ENCODE measurements at regions not wholly inside any gene's neighbourhood (a gene's known extent, or its start where the extent isn't known, plus 50 kb on each side); places are given as distances from the start of the nearest gene placed in this dataset.

DNA sequence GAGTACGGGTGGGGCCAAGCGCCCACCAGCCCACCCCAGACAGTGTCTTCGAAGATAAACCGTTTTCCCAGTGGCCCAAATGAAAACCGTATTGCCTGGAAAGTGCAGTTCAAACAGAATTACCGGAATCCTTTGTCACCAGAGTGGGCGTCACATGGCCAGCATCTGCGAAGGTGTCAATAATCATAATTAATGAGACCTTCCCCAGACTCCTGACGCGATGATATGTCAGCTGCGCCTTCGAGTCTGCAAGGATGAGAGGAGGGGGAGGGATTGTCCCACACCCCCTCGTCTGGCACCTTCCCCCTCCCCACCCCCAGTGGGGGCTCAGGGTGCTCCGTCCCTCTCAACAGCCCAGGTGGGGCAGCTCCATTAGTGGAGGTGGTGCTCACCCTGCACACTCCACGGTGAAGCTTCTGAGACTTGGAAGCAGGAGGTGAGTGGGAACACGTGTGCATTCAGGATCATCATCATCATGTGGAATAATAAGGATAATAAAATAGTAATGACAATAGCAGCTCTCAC lies 215.1 kb downstream of the PTPRU start:
- no peak for DNase-seq (ENCODE audit: low read depth in 2 of 2, low spot score in 1 of 2)

DNA sequence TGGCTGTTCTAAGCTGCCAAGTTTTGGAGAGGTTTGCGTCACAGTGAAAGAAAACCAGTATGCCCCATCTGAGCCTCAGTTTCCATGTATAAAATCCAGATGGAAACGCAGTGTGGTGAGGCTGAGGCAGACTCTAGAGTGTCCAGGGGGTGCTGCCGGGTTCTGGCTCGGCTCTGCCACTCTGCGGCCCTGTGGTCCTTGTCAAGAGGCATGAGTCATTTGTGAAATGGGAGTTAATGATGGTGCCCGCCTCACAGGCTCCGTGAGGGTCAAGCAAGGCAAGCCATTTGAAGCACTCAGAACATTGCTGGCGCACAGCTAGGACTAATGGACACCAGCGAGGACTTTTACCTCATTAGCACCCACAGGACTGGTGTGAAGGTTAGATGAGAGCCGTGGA lies 214.3 kb downstream of the PTPRU start:
- DNase-seq (ENCODE audit: low read depth in 2 of 2, low spot score in 1 of 2): no peak

DNA sequence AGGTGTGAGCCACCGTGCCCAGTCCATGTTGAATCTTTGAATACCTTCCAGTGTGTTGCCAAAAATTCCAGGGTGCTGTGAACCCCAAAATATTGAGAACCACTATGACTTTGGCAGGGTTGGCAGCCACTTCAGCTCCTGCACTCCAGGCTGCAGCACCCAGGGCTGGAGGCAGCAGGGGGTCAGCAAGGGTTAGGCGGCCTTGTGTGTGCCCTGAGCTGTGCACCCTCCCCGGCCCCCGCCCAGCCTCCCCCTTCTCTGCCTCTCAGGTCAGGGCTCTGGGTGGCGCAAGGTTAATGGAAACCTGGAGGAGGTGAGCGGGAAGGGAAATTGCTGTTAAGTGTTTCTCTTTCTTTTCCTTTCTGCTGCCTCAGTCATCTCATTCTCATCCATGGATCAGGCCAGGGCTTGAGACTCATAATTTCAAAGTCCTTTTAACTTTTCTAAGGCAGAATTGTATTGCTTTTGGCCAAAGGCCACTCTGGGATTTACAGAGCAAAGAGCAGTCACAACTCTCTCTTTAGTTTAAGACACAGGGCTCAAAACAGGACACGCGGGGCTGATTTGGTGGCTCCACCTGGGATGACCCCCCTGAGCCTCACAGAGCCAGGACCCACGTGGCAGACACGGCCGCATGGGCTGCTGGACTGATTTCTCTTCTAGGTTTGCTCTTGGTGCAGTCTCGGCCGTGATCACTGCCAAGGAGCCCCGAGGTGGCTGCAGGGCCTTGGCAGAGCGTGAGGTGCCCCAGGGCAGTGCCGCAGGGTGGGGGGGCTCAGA lies 212.3 kb downstream of the PTPRU start:
- no peak for DNase-seq (ENCODE audit: low read depth in 2 of 2, low spot score in 1 of 2)

DNA sequence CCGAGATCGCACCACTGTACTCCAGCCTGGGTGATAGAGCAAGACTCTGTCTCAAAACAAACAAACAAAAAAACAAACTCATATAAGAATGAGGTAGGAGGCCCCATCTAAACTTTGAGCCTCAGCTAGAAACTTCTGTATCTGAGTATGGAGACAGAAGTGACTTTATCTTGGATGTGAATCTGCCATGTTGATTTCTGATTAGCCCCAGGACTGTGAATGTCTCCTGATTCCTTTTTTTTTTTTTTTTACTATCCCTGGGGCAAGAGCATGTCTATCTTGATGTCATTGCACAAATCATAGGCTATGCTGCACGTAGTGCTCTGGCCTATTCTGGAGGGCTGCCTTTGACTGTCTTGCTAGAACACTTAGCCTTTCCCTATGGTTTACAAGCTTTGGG lies 211.0 kb downstream of the PTPRU start:
- DNase-seq (ENCODE audit: low read depth in 2 of 2, low spot score in 1 of 2): no peak

DNA sequence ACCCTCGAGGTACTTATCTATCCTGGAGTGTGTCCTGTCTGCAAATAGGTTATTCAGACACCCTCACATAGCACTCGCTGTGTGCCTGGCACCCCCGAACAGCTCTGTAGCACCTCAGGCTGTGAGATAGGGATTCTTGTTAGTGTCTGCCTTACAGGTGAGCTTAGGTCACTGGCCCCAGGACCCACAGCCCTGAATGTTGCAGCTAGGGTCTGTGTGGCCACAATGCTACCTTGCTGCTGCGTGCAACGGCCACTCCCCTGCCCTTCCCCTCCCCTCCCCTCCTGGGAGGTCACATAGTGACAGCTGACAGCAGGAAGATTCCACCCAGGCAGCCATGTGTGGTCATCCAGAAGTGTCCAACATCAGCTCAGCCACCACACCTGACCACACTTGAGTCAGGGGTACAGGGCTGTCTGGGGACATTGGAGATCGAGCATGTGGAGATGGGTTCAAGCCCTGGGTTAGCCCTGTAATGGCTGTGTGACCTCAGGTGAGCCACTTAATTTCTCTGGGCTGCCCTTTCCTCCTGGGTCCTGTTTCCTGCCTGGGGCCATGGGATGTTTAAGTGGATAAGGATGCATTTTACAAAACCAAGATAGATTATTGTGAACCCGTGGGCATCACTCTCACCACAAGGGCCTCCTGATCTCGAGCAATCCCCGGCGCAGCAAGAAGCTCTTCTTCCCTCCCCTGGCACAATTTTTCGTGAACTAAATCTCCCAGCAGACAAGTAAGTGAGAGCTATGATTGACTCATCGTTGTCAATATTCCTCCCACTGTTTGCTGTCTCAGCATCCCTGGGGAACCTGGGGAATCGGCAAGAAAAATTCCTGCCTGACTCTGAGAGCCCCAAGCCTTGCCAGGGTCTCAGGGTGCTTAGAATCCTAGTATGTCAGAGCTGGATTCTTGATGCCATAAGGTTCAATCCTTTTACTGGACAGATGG lies 208.7 kb downstream of the PTPRU start:
- DNase-seq (ENCODE audit: low read depth in 2 of 2, low spot score in 1 of 2): no peak

DNA sequence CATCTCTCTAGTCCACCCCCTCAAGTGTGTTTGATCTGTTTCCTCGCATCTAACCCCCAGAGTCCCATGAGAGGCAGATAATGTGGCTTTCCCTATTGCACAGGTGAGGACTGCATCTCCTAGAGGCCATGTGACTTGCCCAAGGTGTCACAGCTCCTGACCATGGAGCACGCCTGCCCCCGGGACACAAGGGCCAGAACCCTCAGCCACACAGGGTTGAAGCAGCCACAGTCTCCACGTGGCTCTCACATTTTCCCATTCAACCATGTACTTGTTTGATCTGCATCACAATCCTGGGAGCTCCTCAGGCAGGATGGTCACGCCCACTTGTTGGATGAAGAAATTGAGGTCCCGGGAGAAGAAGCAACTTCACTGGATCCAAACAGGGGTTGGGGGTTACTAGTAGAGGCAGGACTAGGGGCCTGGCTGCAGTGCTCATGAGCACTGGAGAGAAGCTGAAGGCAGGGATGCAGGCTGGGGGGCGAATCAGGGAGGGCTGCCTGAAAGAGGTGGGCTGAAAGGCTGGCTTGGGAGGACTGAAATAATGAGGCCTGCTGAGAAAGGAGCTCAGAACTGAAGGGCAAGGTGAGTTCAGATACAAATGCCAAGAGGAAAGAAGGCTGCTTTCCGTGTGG lies 207.9 kb downstream of the PTPRU start:
- DNase-seq (ENCODE audit: low read depth in 2 of 2, low spot score in 1 of 2): no peak

DNA sequence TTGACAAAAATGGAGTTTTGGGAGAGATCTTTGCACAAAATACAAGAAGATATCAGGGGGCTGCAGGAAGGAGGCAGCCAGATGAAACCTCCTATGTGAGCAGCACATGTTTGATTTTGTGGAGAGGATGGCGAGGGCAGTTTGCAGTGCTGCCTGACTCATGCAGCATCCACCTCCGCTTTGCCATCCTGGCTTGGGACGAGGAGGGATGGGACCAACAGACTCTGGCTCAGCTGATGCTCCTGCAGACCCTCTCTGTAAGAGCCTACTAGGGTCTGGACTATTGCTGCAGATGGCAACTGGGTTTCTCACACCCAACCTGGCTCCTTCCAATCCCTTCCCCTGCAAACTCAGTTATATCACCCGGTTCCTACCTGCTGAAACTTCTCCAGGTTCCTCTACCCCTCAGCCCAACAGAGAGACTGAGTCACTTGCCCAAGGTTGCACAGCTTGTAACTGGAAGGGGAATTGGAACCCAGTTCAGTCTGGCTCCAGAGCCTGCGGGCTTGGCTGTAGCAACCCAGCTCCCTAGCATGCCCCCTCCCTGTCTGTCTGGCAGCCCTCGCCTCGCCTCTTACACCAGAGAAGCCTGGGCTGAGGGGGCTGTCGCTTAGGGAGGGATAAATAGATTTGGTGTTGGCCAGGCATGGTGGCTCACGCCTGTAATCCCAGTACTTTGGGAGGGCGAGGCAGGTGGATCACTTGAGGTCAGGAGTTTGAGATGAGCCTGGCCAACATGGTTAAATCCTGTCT lies 205.8 kb downstream of the PTPRU start:
- no peak for DNase-seq (ENCODE audit: low read depth in 2 of 2, low spot score in 1 of 2)

DNA sequence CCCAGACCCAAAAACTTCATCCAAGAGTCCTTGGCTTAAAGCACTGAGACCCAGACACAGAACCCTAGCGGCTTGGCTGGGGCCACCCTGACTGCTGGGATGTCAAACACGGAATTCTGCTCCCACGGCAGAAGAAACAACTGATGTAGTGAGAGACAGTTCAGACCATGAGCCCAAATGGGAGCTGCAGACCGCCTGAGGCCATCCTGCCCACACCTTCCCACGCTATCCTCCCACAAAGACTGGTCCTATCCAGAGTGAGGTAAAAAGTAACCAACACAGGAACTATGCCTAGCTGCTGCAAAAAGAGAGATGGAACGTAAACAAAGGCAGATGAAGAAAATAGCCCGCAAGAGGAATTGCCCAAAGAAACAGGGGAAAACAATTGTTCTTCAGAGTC lies 203.3 kb downstream of the PTPRU start:
- DNase-seq (ENCODE audit: low read depth in 2 of 2, low spot score in 1 of 2): no peak

DNA sequence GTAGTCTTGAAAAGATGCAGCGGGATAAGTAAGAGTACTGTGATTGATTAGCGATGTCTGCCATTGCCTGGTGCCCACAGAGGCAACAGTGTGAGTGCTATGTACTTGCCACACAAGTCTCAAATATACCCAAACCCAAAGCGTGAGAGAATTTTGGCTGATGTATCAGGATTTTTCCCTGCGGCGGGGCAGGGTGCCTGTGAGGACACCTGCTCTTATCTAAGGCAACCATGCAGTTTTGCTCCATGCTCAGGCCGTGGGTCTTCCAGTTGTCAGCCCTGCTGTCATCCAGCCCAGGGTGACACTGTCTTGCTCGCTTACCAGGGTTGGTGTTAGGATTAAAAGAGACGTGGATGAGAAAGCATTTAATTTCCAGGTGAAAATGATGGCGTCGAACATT lies 202.7 kb downstream of the PTPRU start:
- DNase-seq (ENCODE audit: low read depth in 2 of 2, low spot score in 1 of 2): no peak

DNA sequence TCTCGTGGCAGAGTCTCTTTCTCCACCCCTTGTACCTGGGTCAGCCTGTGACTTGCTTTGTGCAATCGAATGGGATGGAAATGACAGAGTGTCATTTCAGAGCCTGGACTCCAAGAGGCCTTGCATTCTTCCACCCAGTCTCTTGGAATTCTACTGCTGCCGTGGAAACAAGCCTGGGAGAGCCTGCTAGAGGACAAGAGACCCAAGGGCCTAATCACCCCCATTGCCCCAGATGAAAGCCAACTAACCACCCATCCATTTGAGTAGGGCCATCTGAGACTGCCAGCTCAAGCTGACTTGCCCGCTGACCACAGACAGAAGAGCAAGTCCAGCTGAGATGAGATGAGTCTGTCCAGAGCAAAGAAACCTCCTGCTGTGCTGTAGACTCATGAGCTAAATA lies 201.6 kb downstream of the PTPRU start:
- DNase-seq (ENCODE audit: low read depth in 2 of 2, low spot score in 1 of 2): no peak

DNA sequence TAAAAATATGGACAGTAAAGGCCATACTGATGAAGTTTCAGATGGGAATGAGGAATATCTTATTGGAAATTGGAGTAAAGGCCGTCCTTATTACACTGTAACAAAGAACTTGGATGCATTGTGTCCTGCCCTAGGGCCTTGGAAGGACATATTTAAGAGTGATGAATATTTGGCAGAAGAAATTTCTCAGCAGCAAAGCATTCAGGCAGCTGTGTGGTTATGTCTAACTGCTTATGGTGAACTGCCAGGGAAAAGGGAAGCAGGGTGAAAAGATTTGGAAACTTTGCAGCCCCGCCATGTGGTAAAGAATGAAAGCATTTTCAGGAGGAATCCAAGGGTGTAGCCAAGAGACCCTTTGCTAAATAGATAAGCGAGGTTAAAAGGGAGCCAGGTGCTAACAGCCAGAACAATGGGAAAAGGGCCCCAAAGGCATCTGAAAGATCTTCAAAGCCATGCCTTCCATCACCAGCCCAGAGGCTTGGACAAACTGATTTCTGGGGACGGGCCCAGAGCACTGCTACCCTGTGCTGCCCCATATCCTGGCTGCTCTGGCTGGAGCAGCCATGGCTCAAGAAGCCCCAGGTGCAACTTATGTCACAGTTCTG lies 200.0 kb downstream of the PTPRU start:
- DNase-seq (ENCODE audit: low read depth in 2 of 2, low spot score in 1 of 2): no peak

DNA sequence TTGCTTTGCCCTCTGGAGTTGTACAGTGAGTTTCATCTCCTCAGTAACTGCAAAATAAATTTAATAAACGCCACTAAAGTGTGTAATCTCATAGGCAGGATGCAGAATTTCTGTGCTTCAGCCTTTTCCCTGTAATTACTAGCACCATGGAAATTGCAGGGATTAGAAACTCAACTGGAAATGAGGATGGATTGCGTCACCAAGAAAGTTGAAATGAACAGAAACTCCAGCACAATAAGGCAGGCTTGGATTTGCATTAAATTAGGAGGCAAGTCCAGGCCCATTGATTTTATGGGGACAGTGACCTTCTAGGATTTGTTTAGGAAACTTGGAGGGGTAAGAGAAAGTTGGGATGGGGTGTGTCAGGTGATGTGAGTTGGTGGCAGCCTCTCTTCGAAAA lies 197.5 kb downstream of the PTPRU start:
- DNase-seq (ENCODE audit: low read depth in 2 of 2, low spot score in 1 of 2): no peak

DNA sequence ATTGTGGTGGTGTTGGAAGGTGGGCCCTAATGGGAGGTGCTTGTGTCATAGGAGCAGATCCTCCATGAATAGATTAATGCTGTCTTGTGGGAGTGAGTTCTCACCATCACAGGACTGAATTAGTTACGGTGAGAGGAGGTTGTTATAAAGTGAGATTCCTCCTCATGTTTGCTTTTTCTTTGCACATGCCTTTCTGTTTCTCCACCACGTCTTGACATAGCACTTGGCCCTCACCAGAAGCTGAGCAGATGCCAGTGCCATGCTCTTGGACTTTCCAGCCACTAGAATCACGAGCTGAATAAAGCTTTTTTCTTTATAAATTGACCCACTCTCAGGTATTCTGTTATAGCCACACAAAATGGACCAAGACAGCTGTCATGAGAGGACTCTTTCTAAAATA lies 194.8 kb downstream of the PTPRU start:
- no peak for DNase-seq (ENCODE audit: low read depth in 2 of 2, low spot score in 1 of 2)

DNA sequence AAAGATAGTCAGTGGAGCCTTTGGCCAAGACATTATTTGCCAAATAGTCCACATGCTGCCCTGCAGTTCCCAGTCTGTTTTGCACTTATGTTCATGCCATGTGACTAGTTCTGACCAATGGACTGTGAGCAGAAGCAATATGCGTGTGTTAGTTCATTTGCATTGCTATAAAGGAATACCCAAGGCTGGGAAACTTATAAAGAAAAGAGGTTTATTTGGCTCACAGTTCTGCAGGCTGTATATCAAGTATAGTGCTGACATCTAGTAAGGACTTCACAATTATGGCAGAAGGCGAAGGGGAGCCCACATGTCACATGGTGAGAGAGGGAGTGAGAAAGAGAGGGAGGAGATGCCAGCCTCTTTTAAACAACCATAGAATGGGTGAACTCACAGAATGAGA lies 193.3 kb downstream of the PTPRU start:
- no peak for DNase-seq (ENCODE audit: low read depth in 2 of 2, low spot score in 1 of 2)

DNA sequence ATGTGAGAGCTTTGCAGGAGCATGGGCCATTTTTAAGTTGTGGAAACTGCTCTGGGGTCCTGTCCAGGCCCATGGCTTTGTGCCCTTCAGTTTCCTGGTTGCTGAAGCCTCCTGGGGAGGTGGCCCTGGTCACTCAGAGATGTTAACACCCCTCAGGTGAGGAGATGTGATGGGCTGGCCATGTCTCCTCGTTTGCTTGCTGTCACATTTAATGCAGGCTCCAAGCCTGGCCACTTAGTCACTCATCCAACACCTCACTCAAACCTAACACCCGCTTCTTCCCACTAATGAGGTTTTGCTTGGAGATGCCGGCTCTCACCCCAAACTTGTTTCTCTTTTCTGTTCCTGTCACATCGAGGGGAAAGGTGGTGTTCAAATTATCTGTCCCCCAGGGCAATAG lies 192.7 kb downstream of the PTPRU start:
- DNase-seq (ENCODE audit: low read depth in 2 of 2, low spot score in 1 of 2): no peak

DNA sequence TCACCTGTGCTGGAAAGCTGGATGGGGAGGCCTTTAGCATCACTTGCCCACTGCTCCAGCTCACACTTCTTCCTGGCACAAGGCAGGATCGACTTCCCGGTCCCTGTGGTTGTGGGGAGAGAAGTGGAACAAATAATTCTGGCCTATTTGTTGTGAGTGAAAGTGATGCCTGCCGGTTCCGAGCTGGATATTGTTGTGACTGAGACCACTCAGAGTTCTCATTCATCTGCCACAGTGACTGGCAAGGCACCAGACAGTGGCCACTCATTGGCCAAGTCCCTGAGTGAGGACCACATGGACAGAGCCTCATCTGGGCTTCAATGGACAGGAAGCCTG lies 191.9 kb downstream of the PTPRU start:
- DNase-seq (ENCODE audit: low read depth in 2 of 2, low spot score in 1 of 2): no peak

DNA sequence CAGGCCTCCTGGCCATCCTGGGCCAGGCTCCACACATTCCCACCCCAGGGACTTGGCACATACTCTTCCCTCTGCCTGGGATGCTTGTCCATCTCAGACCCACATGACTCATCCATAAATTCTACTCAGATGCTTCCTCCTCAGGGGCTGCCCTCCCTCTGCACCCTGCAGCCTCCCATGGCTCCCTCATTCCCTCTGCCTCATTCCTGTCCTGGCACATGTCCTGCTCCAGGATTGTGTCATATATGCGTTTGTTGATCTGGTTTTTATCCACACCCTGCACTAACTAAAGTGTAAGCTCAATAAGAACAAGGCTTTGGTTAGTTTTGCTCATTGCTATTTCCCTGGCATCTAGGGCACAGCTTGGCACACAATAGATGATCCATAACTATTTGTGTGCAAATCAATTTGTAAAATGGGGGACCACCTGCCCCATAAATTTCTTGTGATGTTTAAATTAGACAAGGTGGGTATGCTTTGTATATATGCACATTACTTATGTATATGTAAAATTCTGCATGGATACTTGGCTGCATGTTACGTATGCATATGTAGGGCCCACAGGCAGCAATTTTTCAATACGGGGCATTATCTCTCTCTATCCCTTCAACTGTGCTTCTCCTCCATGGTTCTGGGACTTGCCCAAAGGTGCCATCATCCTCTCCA lies 191.4 kb downstream of the PTPRU start:
- DNase-seq (ENCODE audit: low read depth in 2 of 2, low spot score in 1 of 2): no peak

DNA sequence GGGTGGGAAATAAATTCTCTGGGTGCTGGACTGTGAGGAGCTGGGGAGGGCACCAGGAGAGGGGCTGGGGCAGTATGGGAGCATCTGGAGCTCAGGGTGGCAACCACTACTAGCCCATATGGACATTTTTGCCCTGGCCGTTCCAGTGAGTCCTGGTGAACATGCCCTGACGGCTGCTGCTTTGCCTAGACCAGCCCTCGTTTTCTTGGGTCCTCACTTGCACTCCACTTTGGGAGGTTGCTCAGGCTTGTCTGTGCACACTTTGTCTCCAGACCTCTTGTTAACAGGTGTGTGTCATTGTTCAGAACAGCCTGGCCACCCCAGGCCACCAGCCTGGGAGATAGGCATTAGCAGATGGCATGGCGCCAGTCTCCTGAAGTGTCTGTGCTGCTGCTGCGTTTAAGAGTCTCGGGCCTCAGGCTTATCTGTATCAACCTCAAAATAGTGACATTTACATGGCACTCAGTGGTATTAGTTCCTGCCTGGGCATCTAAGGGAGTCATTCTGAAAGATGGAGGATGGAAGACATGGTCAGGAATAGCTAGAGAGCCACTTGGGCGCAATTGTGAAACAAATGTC lies 190.5 kb downstream of the PTPRU start:
- no peak for DNase-seq (ENCODE audit: low read depth in 2 of 2, low spot score in 1 of 2)

DNA sequence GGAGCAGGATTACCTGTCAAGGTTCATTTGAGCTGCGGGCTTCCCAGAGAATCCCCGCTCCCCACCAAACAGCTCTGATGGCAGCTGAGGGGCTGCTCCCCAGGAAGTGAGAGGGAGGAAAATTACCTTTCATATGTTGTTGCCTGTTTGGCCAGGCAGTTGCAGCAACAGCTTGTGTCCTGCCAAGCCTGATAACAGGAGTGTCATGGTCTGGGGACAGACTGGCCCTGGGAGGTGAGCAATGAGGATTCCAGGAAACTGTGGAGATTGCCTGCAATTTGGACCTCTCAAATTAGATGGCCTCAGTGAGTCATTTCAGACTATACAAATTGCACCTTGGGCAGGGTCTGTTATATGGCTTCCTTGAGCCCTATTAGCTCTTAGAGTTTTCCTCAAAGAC lies 189.3 kb downstream of the PTPRU start:
- DNase-seq (ENCODE audit: low read depth in 2 of 2, low spot score in 1 of 2): no peak

DNA sequence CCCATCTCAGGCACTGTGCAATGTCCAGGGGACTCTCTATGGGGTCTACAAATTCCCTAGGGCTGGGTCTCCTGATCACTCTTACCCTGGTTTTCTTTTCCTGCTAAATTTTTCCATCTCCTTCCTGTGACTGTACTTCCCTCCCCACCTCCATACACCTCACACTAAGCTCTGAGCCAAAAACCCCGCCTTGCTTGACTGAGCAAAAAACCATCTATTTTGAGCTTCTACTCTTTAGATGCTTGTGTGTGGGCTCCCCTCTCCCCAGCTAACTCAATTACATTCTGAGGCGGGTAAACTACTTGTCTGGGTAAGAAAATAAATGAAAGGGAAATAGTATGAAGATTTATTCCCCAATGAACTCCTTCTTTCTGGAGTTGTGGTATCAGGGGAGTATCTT lies 187.9 kb downstream of the PTPRU start:
- no peak for DNase-seq (ENCODE audit: low read depth in 2 of 2, low spot score in 1 of 2)

Measured in stimulated activated CD8-positive, alpha-beta memory T cell treated with anti-CD3 and anti-CD28 coated beads, Interleukin-4, amount 100 ng/mL, for 1 hour (primary cell).